GM23338 (cell line): ENCODE measurements at regions not wholly inside any gene's neighbourhood (a gene's known extent, or its start where the extent isn't known, plus 50 kb on each side); places are given as distances from the start of the nearest gene placed in this dataset.

Experiments
- ATAC-seq: fragments of 200-7000 bp; cut with Tn5 transposase; 3 replicates; pipeline ENCODE4 v1.9.1; 2020
- DNase-seq: peaks from one replicate; pipeline ENCODE4 v3.0.0-alpha.2; 2015; ENCODE audit warnings: low spot score
- H2AFZ ChIP-seq: fragments of 200-600 bp; sonication (generic); 2 replicates; pipeline ENCODE4 v1.8.0; 2016; ENCODE audit warnings: antibody characterized with exemption, mild to moderate bottlenecking, moderate library complexity
- H3F3A ChIP-seq: fragments of 200-600 bp; sonication (generic); replicated peaks from 2 replicates; pipeline ENCODE4 v1.8.0; 2017; ENCODE audit warnings: antibody characterized with exemption, mixed run types, low read depth
- H3K27ac ChIP-seq: fragments of 200-600 bp; sonication (generic); 2 replicates; pipeline ENCODE4 v1.6.1; 2016; ENCODE audit warnings: low read depth
- H3K27me3 ChIP-seq: fragments of 200-600 bp; sonication (generic); 2 replicates; pipeline ENCODE4 v1.8.0; 2016; ENCODE audit warnings: mild to moderate bottlenecking, mixed run types, moderate library complexity; ENCODE audit not compliant: insufficient read depth
- H3K36me3 ChIP-seq: fragments of 200-600 bp; sonication (generic); 2 replicates; pipeline ENCODE4 v1.8.0; 2016; ENCODE audit warnings: mild to moderate bottlenecking; ENCODE audit not compliant: insufficient read depth
- H3K4me1 ChIP-seq: fragments of 200-600 bp; sonication (generic); 2 replicates; pipeline ENCODE4 v1.8.0; 2016; ENCODE audit warnings: mild to moderate bottlenecking, moderate library complexity; ENCODE audit not compliant: insufficient read depth
- H3K4me2 ChIP-seq: fragments of 200-600 bp; sonication (generic); 2 replicates; pipeline ENCODE4 v1.7.1; 2017; ENCODE audit warnings: mixed run types
- H3K4me3 ChIP-seq: fragments of 200-600 bp; sonication (generic); 2 replicates; pipeline ENCODE4 v1.6.1; 2016; ENCODE audit warnings: mixed run types
- H3K79me2 ChIP-seq: fragments of 200-600 bp; sonication (generic); replicated peaks from 2 replicates; pipeline ENCODE4 v1.8.0; 2017; ENCODE audit warnings: mild to moderate bottlenecking; ENCODE audit not compliant: insufficient read depth
- H3K9me2 ChIP-seq: fragments of 200-600 bp; sonication (generic); 2 replicates; pipeline ENCODE4 v1.8.0; 2017; ENCODE audit not compliant: insufficient read depth
- H4K20me1 ChIP-seq: fragments of 200-600 bp; sonication (generic); replicated peaks from 2 replicates; pipeline ENCODE4 v1.8.0; 2017; ENCODE audit warnings: mild to moderate bottlenecking; ENCODE audit not compliant: insufficient read depth
- H3K27ac Mint-ChIP-seq: 2 replicates; pipeline ENCODE4 v1.8.0; 2020; ENCODE audit warnings: inconsistent platforms, mild to moderate bottlenecking, moderate library complexity, mixed read lengths
- H3K27me3 Mint-ChIP-seq: 3 replicates; pipeline ENCODE4 v1.8.0; 2022; ENCODE audit warnings: low read depth, mild to moderate bottlenecking, moderate library complexity, mixed read lengths, inconsistent platforms; ENCODE audit not compliant: insufficient read depth, poor library complexity
- H3K36me3 Mint-ChIP-seq: 3 replicates; pipeline ENCODE4 v1.8.0; 2021; ENCODE audit warnings: low read depth, mild to moderate bottlenecking, inconsistent platforms, moderate library complexity, mixed read lengths
- H3K4me1 Mint-ChIP-seq: 3 replicates; pipeline ENCODE4 v1.8.0; 2020; ENCODE audit warnings: mild to moderate bottlenecking, inconsistent platforms, mixed read lengths
- H3K4me3 Mint-ChIP-seq: 3 replicates; pipeline ENCODE4 v1.8.0; 2021; ENCODE audit warnings: moderate library complexity, mild to moderate bottlenecking, inconsistent platforms, mixed read lengths
- H3K9me3 Mint-ChIP-seq: 3 replicates; pipeline ENCODE4 v1.8.0; 2020; ENCODE audit warnings: moderate library complexity, mild to moderate bottlenecking, inconsistent platforms, mixed read lengths
- CREB1 ChIP-seq: fragments of 250-450 bp; sonication (Bioruptor Pico); IDR thresholded peaks from 2 replicates; pipeline ENCODE4 v1.5.0; 2020; ENCODE audit warnings: low read depth, mild to moderate bottlenecking, moderate library complexity
- EZH2 ChIP-seq: fragments of 200-600 bp; sonication (generic); IDR thresholded peaks from one replicate; pipeline ENCODE4 v1.8.0; 2017; ENCODE audit warnings: antibody characterized with exemption, mild to moderate bottlenecking, low read depth; ENCODE audit not compliant: unreplicated experiment
- EZH2phosphoT487 ChIP-seq: fragments of 200-600 bp; sonication (generic); IDR thresholded peaks from one replicate; pipeline ENCODE4 v1.8.1; 2018; ENCODE audit warnings: antibody characterized with exemption; ENCODE audit not compliant: unreplicated experiment
- JUNB ChIP-seq: IDR thresholded peaks from one replicate; pipeline ENCODE4 v1.6.1; 2016; ENCODE audit warnings: antibody characterized with exemption; ENCODE audit not compliant: unreplicated experiment
- NANOG ChIP-seq: IDR thresholded peaks from 2 replicates; pipeline ENCODE4 v1.6.1; 2016; ENCODE audit warnings: antibody characterized with exemption, borderline replicate concordance
- POLR2AphosphoS5 ChIP-seq: IDR thresholded peaks from 2 replicates; pipeline ENCODE4 v1.6.1; 2016; ENCODE audit warnings: antibody characterized with exemption, low read depth
- STAT1 ChIP-seq: IDR thresholded peaks from one replicate; pipeline ENCODE4 v1.6.1; 2016; ENCODE audit warnings: antibody characterized with exemption; ENCODE audit not compliant: unreplicated experiment
- ZNF114 ChIP-seq: fragments of 250-450 bp; sonication (Bioruptor Pico); IDR thresholded peaks from 2 replicates; pipeline ENCODE4 v1.5.0; 2020; ENCODE audit warnings: mild to moderate bottlenecking, moderate library complexity
- ZNF331 ChIP-seq: fragments of 250-450 bp; sonication (Bioruptor Pico); IDR thresholded peaks from 2 replicates; pipeline ENCODE4 v1.5.0; 2020; ENCODE audit warnings: low read depth, mild to moderate bottlenecking, moderate library complexity
- TF ChIP-seq, protein P1 (sequence below), 2 experiments: fragments of 200-600 bp in 1 of 2; sonication (generic) in 1 of 2; conservative IDR thresholded peaks; 2 replicates each; pipeline versions ENCODE4 v1.5.1 to v1.6.1; 2016 to 2017; ENCODE audit warnings: antibody characterized with exemption in 2 of 2, low read depth in 2 of 2, mild to moderate bottlenecking in 2 of 2, moderate library complexity in 1 of 2
- TF ChIP-seq, protein P2 (sequence below): fragments of 250-450 bp; sonication (Bioruptor Pico); IDR thresholded peaks from 2 replicates; pipeline ENCODE4 v1.5.0; 2020; ENCODE audit warnings: mild to moderate bottlenecking, moderate library complexity
- TF ChIP-seq, protein P3 (sequence below): IDR thresholded peaks from one replicate; pipeline ENCODE4 v1.6.1; 2018; ENCODE audit warnings: antibody characterized with exemption; ENCODE audit not compliant: unreplicated experiment
- TF ChIP-seq, protein P4 (sequence below): IDR thresholded peaks from 2 replicates; pipeline ENCODE4 v1.6.1; 2016; ENCODE audit warnings: antibody characterized with exemption

DNA sequence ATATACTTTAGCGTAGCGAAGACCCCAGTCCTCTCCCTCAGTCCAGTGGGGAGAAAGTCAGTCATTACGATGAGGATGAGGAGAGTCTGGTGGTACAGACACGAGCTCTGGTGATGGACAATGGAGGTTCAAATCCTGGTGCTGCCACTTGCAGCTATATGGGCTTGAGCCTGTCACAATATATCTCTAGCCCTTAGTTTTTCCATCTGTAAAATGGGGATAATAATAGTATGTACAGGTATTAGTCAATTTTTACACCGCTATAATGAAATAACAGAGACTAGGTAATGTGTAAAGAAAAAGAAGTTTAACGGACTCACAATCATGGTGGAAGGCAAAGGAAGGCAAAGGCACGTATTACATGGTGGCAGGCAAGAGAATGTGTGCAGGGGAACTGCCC, 237.9 kb downstream of the BCAS1 start:
- no peak for ATAC-seq
- Mint-ChIP-seq H3K36me3 (no peaks in the 10 kb centered on the region; the same call in 2 of the 3 replicates), H3K4me1 (peaks cover 28% of the 10 kb centered on the region), H3K9me3 (peaks cover 2% of the 10 kb centered on the region; the same call in 2 of the 3 replicates), H3K27me3 (no peaks in the 10 kb centered on the region), H3K27ac (no peak overlapping the region), H3K4me3 (no peak overlapping the region)
- no peak for DNase-seq
- H3K4me2 ChIP-seq, result no peak overlapping the region
- TF ChIP-seq, protein P1, sequence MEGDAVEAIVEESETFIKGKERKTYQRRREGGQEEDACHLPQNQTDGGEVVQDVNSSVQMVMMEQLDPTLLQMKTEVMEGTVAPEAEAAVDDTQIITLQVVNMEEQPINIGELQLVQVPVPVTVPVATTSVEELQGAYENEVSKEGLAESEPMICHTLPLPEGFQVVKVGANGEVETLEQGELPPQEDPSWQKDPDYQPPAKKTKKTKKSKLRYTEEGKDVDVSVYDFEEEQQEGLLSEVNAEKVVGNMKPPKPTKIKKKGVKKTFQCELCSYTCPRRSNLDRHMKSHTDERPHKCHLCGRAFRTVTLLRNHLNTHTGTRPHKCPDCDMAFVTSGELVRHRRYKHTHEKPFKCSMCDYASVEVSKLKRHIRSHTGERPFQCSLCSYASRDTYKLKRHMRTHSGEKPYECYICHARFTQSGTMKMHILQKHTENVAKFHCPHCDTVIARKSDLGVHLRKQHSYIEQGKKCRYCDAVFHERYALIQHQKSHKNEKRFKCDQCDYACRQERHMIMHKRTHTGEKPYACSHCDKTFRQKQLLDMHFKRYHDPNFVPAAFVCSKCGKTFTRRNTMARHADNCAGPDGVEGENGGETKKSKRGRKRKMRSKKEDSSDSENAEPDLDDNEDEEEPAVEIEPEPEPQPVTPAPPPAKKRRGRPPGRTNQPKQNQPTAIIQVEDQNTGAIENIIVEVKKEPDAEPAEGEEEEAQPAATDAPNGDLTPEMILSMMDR (conservative IDR thresholded peaks at IDR 0.05; ENCODE audit: low read depth in 2 of 2), result no peak
- no peak for TF ChIP-seq ZNF114 (CRISPR knock-in tag)
- no peak for TF ChIP-seq POLR2AphosphoS5
- no peak for TF ChIP-seq ZNF331 (CRISPR knock-in tag)
- TF ChIP-seq EZH2, result no peak
- no peak for TF ChIP-seq STAT1
- TF ChIP-seq, protein P2, sequence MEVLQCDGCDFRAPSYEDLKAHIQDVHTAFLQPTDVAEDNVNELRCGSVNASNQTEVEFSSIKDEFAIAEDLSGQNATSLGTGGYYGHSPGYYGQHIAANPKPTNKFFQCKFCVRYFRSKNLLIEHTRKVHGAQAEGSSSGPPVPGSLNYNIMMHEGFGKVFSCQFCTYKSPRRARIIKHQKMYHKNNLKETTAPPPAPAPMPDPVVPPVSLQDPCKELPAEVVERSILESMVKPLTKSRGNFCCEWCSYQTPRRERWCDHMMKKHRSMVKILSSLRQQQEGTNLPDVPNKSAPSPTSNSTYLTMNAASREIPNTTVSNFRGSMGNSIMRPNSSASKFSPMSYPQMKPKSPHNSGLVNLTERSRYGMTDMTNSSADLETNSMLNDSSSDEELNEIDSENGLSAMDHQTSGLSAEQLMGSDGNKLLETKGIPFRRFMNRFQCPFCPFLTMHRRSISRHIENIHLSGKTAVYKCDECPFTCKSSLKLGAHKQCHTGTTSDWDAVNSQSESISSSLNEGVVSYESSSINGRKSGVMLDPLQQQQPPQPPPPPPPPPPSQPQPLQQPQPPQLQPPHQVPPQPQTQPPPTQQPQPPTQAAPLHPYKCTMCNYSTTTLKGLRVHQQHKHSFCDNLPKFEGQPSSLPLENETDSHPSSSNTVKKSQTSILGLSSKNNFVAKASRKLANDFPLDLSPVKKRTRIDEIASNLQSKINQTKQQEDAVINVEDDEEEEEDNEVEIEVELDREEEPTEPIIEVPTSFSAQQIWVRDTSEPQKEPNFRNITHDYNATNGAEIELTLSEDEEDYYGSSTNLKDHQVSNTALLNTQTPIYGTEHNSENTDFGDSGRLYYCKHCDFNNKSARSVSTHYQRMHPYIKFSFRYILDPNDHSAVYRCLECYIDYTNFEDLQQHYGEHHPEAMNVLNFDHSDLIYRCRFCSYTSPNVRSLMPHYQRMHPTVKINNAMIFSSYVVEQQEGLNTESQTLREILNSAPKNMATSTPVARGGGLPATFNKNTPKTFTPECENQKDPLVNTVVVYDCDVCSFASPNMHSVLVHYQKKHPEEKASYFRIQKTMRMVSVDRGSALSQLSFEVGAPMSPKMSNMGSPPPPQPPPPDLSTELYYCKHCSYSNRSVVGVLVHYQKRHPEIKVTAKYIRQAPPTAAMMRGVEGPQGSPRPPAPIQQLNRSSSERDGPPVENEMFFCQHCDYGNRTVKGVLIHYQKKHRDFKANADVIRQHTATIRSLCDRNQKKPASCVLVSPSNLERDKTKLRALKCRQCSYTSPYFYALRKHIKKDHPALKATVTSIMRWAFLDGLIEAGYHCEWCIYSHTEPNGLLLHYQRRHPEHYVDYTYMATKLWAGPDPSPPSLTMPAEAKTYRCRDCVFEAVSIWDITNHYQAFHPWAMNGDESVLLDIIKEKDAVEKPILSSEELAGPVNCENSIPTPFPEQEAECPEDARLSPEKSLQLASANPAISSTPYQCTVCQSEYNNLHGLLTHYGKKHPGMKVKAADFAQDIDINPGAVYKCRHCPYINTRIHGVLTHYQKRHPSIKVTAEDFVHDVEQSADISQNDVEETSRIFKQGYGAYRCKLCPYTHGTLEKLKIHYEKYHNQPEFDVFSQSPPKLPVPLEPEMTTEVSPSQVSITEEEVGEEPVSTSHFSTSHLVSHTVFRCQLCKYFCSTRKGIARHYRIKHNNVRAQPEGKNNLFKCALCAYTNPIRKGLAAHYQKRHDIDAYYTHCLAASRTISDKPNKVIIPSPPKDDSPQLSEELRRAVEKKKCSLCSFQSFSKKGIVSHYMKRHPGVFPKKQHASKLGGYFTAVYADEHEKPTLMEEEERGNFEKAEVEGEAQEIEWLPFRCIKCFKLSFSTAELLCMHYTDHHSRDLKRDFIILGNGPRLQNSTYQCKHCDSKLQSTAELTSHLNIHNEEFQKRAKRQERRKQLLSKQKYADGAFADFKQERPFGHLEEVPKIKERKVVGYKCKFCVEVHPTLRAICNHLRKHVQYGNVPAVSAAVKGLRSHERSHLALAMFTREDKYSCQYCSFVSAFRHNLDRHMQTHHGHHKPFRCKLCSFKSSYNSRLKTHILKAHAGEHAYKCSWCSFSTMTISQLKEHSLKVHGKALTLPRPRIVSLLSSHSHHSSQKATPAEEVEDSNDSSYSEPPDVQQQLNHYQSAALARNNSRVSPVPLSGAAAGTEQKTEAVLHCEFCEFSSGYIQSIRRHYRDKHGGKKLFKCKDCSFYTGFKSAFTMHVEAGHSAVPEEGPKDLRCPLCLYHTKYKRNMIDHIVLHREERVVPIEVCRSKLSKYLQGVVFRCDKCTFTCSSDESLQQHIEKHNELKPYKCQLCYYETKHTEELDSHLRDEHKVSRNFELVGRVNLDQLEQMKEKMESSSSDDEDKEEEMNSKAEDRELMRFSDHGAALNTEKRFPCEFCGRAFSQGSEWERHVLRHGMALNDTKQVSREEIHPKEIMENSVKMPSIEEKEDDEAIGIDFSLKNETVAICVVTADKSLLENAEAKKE, result no peak
- no peak for TF ChIP-seq NANOG
- TF ChIP-seq, protein P3, sequence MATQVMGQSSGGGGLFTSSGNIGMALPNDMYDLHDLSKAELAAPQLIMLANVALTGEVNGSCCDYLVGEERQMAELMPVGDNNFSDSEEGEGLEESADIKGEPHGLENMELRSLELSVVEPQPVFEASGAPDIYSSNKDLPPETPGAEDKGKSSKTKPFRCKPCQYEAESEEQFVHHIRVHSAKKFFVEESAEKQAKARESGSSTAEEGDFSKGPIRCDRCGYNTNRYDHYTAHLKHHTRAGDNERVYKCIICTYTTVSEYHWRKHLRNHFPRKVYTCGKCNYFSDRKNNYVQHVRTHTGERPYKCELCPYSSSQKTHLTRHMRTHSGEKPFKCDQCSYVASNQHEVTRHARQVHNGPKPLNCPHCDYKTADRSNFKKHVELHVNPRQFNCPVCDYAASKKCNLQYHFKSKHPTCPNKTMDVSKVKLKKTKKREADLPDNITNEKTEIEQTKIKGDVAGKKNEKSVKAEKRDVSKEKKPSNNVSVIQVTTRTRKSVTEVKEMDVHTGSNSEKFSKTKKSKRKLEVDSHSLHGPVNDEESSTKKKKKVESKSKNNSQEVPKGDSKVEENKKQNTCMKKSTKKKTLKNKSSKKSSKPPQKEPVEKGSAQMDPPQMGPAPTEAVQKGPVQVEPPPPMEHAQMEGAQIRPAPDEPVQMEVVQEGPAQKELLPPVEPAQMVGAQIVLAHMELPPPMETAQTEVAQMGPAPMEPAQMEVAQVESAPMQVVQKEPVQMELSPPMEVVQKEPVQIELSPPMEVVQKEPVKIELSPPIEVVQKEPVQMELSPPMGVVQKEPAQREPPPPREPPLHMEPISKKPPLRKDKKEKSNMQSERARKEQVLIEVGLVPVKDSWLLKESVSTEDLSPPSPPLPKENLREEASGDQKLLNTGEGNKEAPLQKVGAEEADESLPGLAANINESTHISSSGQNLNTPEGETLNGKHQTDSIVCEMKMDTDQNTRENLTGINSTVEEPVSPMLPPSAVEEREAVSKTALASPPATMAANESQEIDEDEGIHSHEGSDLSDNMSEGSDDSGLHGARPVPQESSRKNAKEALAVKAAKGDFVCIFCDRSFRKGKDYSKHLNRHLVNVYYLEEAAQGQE, result no peak
- TF ChIP-seq EZH2phosphoT487, result no peak
- TF ChIP-seq JUNB, result no peak
- TF ChIP-seq CREB1, result no peak
- TF ChIP-seq, protein P4, sequence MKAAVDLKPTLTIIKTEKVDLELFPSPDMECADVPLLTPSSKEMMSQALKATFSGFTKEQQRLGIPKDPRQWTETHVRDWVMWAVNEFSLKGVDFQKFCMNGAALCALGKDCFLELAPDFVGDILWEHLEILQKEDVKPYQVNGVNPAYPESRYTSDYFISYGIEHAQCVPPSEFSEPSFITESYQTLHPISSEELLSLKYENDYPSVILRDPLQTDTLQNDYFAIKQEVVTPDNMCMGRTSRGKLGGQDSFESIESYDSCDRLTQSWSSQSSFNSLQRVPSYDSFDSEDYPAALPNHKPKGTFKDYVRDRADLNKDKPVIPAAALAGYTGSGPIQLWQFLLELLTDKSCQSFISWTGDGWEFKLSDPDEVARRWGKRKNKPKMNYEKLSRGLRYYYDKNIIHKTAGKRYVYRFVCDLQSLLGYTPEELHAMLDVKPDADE, result no peak
- H3K4me1 ChIP-seq, result peaks cover 31% of the 10 kb centered on the region
- peaks cover 8% of the 10 kb centered on the region; the same call in 1 of the 2 replicates for H3K9me2 ChIP-seq
- no peak overlapping the region for H3K4me3 ChIP-seq
- H3K27me3 ChIP-seq, result no peaks in the 10 kb centered on the region
- H3K36me3 ChIP-seq, result no peaks in the 10 kb centered on the region
- no peaks in the 10 kb centered on the region for H3K79me2 ChIP-seq
- H3K27ac ChIP-seq, result no peak overlapping the region
- H3F3A ChIP-seq, result 0 out of 2 replicates have a peak, but pooled peaks cover 4% of the 10 kb centered on the region
- no peak overlapping the region for H2AFZ ChIP-seq
- no peaks in the 10 kb centered on the region for H4K20me1 ChIP-seq
